Testis (tissue), 2 donors: ENCODE measurements at regions not wholly inside any gene's neighbourhood (a gene's known extent, or its start where the extent isn't known, plus 50 kb on each side); places are given as distances from the start of the nearest gene placed in this dataset.

Experiments
- POLR2A ChIP-seq: fragments of 450-650 bp; IDR thresholded peaks from one replicate; pipeline ENCODE4 v1.6.1; 2017; ENCODE audit warnings: antibody characterized with exemption, mild to moderate bottlenecking, moderate library complexity
- TF ChIP-seq, protein P1 (sequence below), 3 experiments: fragments of 450-650 bp in 2 of 3; fragments of 200-600 bp in 1 of 3; sonication (generic) in 1 of 3; IDR thresholded peaks; one replicate each; pipeline ENCODE4 v1.5.1; 2016 to 2019; ENCODE audit warnings: antibody characterized with exemption in 3 of 3, mild to moderate bottlenecking in 2 of 3, moderate library complexity in 1 of 3

DNA sequence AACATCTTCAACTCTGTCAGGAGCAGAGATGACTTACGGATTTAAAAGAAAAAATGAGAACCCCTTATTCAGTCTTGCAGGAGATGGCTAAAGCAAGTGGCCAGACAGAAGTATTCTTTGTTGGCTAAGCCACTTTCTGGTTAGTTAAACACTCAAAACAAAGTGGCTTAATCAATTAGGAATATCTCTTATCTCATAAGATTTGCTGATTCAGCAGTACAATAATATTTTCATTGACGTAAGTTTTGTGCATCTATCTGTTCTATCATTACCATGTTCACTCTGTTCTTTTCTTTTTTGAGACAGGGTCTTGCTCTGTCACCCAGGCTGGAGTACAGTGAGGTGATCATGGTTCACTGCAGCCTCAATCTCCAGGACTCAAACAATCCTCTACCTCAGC is 342.0 kb downstream of the EN1 start:
- TF ChIP-seq POLR2A: no peak
- TF ChIP-seq, protein P1, sequence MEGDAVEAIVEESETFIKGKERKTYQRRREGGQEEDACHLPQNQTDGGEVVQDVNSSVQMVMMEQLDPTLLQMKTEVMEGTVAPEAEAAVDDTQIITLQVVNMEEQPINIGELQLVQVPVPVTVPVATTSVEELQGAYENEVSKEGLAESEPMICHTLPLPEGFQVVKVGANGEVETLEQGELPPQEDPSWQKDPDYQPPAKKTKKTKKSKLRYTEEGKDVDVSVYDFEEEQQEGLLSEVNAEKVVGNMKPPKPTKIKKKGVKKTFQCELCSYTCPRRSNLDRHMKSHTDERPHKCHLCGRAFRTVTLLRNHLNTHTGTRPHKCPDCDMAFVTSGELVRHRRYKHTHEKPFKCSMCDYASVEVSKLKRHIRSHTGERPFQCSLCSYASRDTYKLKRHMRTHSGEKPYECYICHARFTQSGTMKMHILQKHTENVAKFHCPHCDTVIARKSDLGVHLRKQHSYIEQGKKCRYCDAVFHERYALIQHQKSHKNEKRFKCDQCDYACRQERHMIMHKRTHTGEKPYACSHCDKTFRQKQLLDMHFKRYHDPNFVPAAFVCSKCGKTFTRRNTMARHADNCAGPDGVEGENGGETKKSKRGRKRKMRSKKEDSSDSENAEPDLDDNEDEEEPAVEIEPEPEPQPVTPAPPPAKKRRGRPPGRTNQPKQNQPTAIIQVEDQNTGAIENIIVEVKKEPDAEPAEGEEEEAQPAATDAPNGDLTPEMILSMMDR (IDR thresholded peaks at IDR 0.05): no peak
